Thyroid gland (tissue), 4 donors: ENCODE measurements at regions not wholly inside any gene's neighbourhood (a gene's known extent, or its start where the extent isn't known, plus 50 kb on each side); places are given as distances from the start of the nearest gene placed in this dataset.

Experiments used
- DNase-seq, 2 donors: peaks; one replicate each; pipeline ENCODE4 v3.0.0-alpha.2; 2019
- H3K27ac ChIP-seq, 3 donors: fragments of 200-600 bp; sonication (generic); 1 replicate in 2 of 3; 2 replicates in 1 of 3; pipeline ENCODE4 v1.5.1; 2016 to 2019; ENCODE audit warnings: mild to moderate bottlenecking in 1 of 3, moderate library complexity in 1 of 3
- H3K27me3 ChIP-seq: fragments of 200-600 bp; sonication (generic); one replicate; pipeline ENCODE4 v1.5.1; 2019
- H3K36me3 ChIP-seq, 2 donors: fragments of 200-600 bp; sonication (generic); one replicate each; pipeline ENCODE4 v1.5.1; 2016 to 2019
- H3K4me1 ChIP-seq, 2 donors: fragments of 200-600 bp; sonication (generic); one replicate each; pipeline ENCODE4 v1.5.1; 2017 to 2019
- H3K4me3 ChIP-seq, 3 donors: fragments of 200-600 bp; sonication (generic); replicated peaks in 1 of 3; 1 replicate in 2 of 3; 2 replicates in 1 of 3; pipeline ENCODE4 v1.5.1; 2016; ENCODE audit warnings: mild to moderate bottlenecking in 1 of 3
- H3K9me3 ChIP-seq: fragments of 200-600 bp; sonication (generic); one replicate; pipeline ENCODE4 v1.5.1; 2017
- POLR2A ChIP-seq, 2 donors: fragments of 450-650 bp; IDR thresholded peaks; one replicate each; pipeline ENCODE4 v1.6.1; 2017; ENCODE audit warnings: antibody characterized with exemption in 2 of 2, mild to moderate bottlenecking in 2 of 2, moderate library complexity in 1 of 2
- WGBS, 2 donors: methylation state at CpG; one replicate each; pipeline ENCODE4 v1.1.5; 2017; 5-methylcytosine and 5-hydroxymethylcytosine counted together
- intact Hi-C: fragments of 100-400 bp; cut with DNase I; formaldehyde crosslinking; loops from one replicate; pipeline ENCODE4 v1.15.1; 2023
- TF ChIP-seq, protein P1 (sequence below), 6 experiments: fragments of 200-600 bp in 3 of 6; fragments of 450-650 bp in 3 of 6; sonication (generic) in 3 of 6; IDR thresholded peaks; one replicate each; pipeline ENCODE4 v1.5.1; 2016 to 2019; ENCODE audit warnings: antibody characterized with exemption in 6 of 6, mild to moderate bottlenecking in 2 of 6, inconsistent platforms in 1 of 6, moderate library complexity in 1 of 6

DNA sequence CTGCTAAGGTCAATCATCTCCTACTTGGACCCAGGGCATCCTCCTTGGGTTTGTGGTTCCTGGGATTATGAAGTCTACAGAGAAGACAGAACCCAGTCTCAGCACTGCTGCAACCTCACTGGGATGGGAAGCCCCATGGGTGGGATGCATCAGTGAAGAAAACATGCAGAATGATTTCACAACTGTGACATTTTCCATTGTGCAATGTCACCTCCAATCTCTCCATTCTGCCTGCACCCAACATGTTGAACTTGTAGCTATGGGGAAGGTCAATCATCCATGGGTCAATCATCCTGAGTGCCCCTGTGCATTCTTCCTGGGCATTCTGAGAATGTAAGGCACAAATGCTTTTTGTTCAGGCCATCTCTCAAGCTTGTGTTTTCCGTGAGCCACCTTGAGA, 1004.4 kb upstream of the TMEM132C start:
- Histone ChIP-seq H3K36me3 (no peaks in the 10 kb centered on the region), H3K4me1 (no peaks in the 10 kb centered on the region), H3K4me3 (no peak overlapping the region), H3K27me3 (no peaks in the 10 kb centered on the region), H3K9me3 (no peaks in the 10 kb centered on the region), H3K27ac (no peak overlapping the region)
- no peak for DNase-seq
- intact Hi-C loops = no loop called here
- 75 to 86% methylated on average over 1 of the region's 1 CpG for WGBS, 2 donors
- TF ChIP-seq, protein P1, sequence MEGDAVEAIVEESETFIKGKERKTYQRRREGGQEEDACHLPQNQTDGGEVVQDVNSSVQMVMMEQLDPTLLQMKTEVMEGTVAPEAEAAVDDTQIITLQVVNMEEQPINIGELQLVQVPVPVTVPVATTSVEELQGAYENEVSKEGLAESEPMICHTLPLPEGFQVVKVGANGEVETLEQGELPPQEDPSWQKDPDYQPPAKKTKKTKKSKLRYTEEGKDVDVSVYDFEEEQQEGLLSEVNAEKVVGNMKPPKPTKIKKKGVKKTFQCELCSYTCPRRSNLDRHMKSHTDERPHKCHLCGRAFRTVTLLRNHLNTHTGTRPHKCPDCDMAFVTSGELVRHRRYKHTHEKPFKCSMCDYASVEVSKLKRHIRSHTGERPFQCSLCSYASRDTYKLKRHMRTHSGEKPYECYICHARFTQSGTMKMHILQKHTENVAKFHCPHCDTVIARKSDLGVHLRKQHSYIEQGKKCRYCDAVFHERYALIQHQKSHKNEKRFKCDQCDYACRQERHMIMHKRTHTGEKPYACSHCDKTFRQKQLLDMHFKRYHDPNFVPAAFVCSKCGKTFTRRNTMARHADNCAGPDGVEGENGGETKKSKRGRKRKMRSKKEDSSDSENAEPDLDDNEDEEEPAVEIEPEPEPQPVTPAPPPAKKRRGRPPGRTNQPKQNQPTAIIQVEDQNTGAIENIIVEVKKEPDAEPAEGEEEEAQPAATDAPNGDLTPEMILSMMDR (IDR thresholded peaks at IDR 0.05) = no peak
- no peak for TF ChIP-seq POLR2A (IDR thresholded peaks at IDR 0.05)

DNA sequence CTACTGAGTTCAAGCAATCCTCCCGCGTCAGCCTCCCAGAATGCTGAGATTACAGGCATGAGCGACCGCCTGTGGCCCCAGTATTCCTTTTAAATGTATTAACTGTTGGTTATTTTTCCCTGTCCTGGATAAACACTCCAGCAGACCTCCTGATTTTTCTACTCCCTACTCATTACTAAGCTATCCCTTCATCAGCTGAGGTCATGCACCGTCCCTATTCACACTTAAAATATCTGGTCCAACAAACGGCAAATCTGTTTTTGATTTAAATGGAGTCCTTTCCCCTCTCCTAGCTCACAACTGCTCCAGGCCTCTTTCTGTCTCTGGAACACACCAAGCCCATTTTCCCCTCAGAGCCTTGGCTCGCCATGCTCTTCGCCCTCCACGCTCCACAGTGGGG, 1003.3 kb upstream of the TMEM132C start:
- no peak for DNase-seq
- no peak overlapping the region for H3K27ac ChIP-seq
- intact Hi-C loops = no loop called here
- H3K36me3 ChIP-seq = no peaks in the 10 kb centered on the region
- WGBS, 2 donors = 91 to 93% methylated on average over 9 of the region's 9 CpGs
- H3K27me3 ChIP-seq = no peaks in the 10 kb centered on the region
- TF ChIP-seq, protein P1 (IDR thresholded peaks at IDR 0.05) = no peak
- no peak for TF ChIP-seq POLR2A (IDR thresholded peaks at IDR 0.05)
- no peaks in the 10 kb centered on the region for H3K4me1 ChIP-seq
- no peaks in the 10 kb centered on the region for H3K9me3 ChIP-seq
- no peak overlapping the region for H3K4me3 ChIP-seq

DNA sequence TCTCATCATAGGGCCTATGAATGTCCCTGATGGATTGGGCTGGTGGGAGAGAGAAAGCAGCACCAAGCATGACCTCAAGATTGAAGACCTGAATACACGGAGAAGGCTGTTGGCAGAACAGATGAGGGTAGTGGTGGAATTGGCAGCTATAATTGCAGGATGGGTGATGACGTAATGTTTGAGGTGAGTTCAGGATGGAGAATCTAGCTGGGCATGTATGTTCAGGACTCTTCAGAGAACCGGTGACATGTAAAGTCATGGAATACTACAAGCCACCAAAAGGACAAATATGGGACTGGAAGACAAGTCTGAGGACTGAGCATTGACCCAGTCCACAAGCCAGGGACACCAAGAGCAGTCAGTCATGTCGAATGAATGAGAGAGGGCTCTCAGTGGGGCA, 999.8 kb upstream of the TMEM132C start:
- H3K9me3 ChIP-seq = no peaks in the 10 kb centered on the region
- DNase-seq = no peak

DNA sequence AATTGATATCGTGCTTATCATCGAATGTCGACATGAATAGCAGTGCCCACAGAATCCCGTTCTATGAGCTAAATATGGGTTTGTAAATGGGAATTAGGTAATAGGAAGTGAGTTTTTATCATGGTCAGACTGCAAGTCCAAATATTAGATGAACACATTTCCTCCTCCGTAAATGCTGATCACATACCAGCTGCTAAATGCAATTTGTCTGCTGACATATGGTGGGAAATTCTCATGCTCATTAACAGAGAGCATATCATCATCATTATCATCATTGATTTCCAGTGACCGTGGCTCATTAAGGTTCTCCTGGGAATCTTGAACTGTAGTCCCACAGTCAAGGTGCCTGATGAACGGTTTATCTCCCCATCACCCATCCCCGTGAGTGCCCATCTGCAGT, 998.8 kb upstream of the TMEM132C start:
- intact Hi-C loops = no loop called here
- 79 to 84% methylated on average over 8 of the region's 8 CpGs for WGBS, 2 donors
- no peak overlapping the region for H3K4me3 ChIP-seq
- no peak overlapping the region for H3K27ac ChIP-seq
- H3K9me3 ChIP-seq = no peaks in the 10 kb centered on the region
- H3K27me3 ChIP-seq = no peaks in the 10 kb centered on the region
- TF ChIP-seq, protein P1 (IDR thresholded peaks at IDR 0.05) = no peak
- TF ChIP-seq POLR2A (IDR thresholded peaks at IDR 0.05) = no peak
- no peak for DNase-seq
- no peaks in the 10 kb centered on the region for H3K36me3 ChIP-seq
- no peaks in the 10 kb centered on the region for H3K4me1 ChIP-seq

More for the DNA sequence above, 999.8 kb upstream of the TMEM132C start:
- H3K4me3 ChIP-seq = no peak overlapping the region
- H3K4me1 ChIP-seq = no peaks in the 10 kb centered on the region
- H3K27me3 ChIP-seq = no peaks in the 10 kb centered on the region
- WGBS, 2 donors = 87 to 90% methylated on average over 4 of the region's 4 CpGs
- no peaks in the 10 kb centered on the region for H3K36me3 ChIP-seq
- intact Hi-C loops = no loop called here
- TF ChIP-seq, protein P1 (IDR thresholded peaks at IDR 0.05) = no peak
- no peak for TF ChIP-seq POLR2A (IDR thresholded peaks at IDR 0.05)
- H3K27ac ChIP-seq = no peak overlapping the region

DNA sequence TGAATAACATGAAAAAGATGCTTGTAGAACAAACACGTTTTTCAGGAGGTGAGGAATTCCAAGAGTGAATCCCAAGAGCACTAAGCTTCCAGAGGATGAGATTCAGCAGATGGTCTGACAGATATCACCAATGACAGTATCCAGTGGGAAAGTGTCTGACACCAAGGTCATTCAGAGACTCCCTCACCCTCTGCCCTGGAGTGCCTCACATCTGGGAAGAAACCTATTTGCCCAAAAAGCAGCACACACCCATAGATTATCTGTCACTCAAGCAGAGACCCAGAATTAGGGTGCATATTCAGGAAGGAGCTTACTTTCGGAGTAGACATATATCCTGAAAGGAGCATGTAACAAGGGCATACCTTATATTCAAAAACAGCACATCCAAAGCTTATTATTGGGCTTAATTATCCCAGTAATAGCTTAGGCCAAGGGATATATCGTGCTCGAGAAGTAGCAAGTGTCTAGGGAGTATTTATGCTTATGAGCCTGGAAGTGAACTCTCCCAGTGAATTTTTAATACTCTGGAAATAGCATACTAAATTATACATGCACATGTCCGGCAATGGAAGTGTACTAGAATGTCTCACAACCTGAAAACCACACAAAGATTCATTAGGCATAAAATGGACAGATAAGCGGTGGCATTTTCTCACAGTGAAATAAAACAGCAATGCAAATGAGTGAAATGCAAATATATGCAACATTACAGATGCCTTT, 998.1 kb upstream of the TMEM132C start:
- DNase-seq = no peak
- Histone ChIP-seq H3K4me3 (no peak overlapping the region), H3K4me1 (no peaks in the 10 kb centered on the region), H3K36me3 (no peaks in the 10 kb centered on the region), H3K9me3 (no peaks in the 10 kb centered on the region), H3K27ac (no peak overlapping the region), H3K27me3 (no peaks in the 10 kb centered on the region)
- TF ChIP-seq POLR2A (IDR thresholded peaks at IDR 0.05) = no peak
- TF ChIP-seq, protein P1 (IDR thresholded peaks at IDR 0.05) = no peak
- 65 to 70% methylated on average over 6 of the region's 6 CpGs for WGBS, 2 donors
- intact Hi-C loops = no loop called here
